WTC11 (cell line): ENCODE measurements at regions not wholly inside any gene's neighbourhood (a gene's known extent, or its start where the extent isn't known, plus 50 kb on each side); places are given as distances from the start of the nearest gene placed in this dataset.

Source experiments
- ATAC-seq: fragments of 200-7000 bp; cut with Tn5 transposase; 2 replicates; pipeline ENCODE4 v1.10.0; 2021; ENCODE audit warnings: mild to moderate bottlenecking, moderate library complexity
- CTCF ChIA-PET: fragments of 300-600 bp; sonication (Branson Sonifier 250); formaldehyde crosslinking; loops from one replicate; lab custom pipeline; 2021; ENCODE audit warnings: antibody characterized with exemption; lab: Charles Lee
- POLR2A ChIA-PET: fragments of 350-600 bp; sonication (Branson Sonifier 250); formaldehyde crosslinking; loops from one replicate; lab custom pipeline; 2021; ENCODE audit warnings: antibody characterized with exemption; lab: Charles Lee
- DNase-seq: peaks from one replicate; pipeline ENCODE4 v3.0.0; 2021; ENCODE audit warnings: low spot score
- H3K27ac Mint-ChIP-seq: 2 replicates; pipeline ENCODE4 v1.8.0; 2021; ENCODE audit warnings: mixed read lengths
- H3K27me3 Mint-ChIP-seq: 2 replicates; pipeline ENCODE4 v1.8.0; 2021; ENCODE audit warnings: low read depth, mild to moderate bottlenecking, moderate library complexity, mixed read lengths
- H3K36me3 Mint-ChIP-seq: 2 replicates; pipeline ENCODE4 v1.8.0; 2021; ENCODE audit warnings: mixed read lengths
- H3K4me1 Mint-ChIP-seq: 2 replicates; pipeline ENCODE4 v1.8.0; 2022; ENCODE audit warnings: mixed read lengths
- H3K4me3 Mint-ChIP-seq: 2 replicates; pipeline ENCODE4 v1.8.0; 2021; ENCODE audit warnings: mild to moderate bottlenecking, moderate library complexity, mixed read lengths
- H3K9me3 Mint-ChIP-seq: 2 replicates; pipeline ENCODE4 v1.8.0; 2021; ENCODE audit warnings: mixed read lengths
- CREM ChIP-seq: sonication (generic); formaldehyde crosslinking; IDR thresholded peaks from 2 replicates; pipeline ENCODE4 v1.8.1; 2022; ENCODE audit warnings: mild to moderate bottlenecking, missing genetic modification reagents, moderate library complexity
- ESRRA ChIP-seq: sonication (generic); formaldehyde crosslinking; IDR thresholded peaks from 2 replicates; pipeline ENCODE4 v1.8.1; 2022; ENCODE audit warnings: mild to moderate bottlenecking, missing genetic modification reagents, borderline replicate concordance
- FOXJ3 ChIP-seq: sonication (generic); formaldehyde crosslinking; IDR thresholded peaks from 2 replicates; pipeline ENCODE4 v1.9.0; 2021; ENCODE audit warnings: missing genetic modification reagents, mild to moderate bottlenecking, borderline replicate concordance
- GABPB1 ChIP-seq: sonication (generic); formaldehyde crosslinking; IDR thresholded peaks from 2 replicates; pipeline ENCODE4 v1.8.1; 2023; ENCODE audit warnings: mild to moderate bottlenecking, missing genetic modification reagents
- GRHL2 ChIP-seq: fragments of 250-450 bp; sonication (Bioruptor Pico); IDR thresholded peaks from 2 replicates; pipeline ENCODE4 v1.8.0; 2022; ENCODE audit warnings: mild to moderate bottlenecking, moderate library complexity; ENCODE audit not compliant: insufficient replicate concordance, severe bottlenecking
- MYBL2 ChIP-seq: sonication (generic); formaldehyde crosslinking; IDR thresholded peaks from 2 replicates; pipeline ENCODE4 v1.8.1; 2023; ENCODE audit warnings: mild to moderate bottlenecking, moderate library complexity, missing genetic modification reagents
- NR1H2 ChIP-seq: sonication (generic); formaldehyde crosslinking; IDR thresholded peaks from 2 replicates; pipeline ENCODE4 v1.9.0; 2021; ENCODE audit warnings: mild to moderate bottlenecking, moderate library complexity, missing genetic modification reagents
- OVOL2 ChIP-seq: fragments of 250-450 bp; sonication (Bioruptor Pico); IDR thresholded peaks from 2 replicates; pipeline ENCODE4 v1.9.0; 2021; ENCODE audit warnings: mild to moderate bottlenecking, borderline replicate concordance
- PRRX2 ChIP-seq: fragments of 250-450 bp; sonication (Bioruptor Pico); IDR thresholded peaks from 2 replicates; pipeline ENCODE4 v1.8.0; 2021; ENCODE audit warnings: mild to moderate bottlenecking
- TCF7 ChIP-seq: sonication (generic); formaldehyde crosslinking; IDR thresholded peaks from 2 replicates; pipeline ENCODE4 v1.8.0; 2022; ENCODE audit warnings: mild to moderate bottlenecking, low read depth, missing genetic modification reagents, moderate library complexity
- ZBTB21 ChIP-seq: sonication (generic); formaldehyde crosslinking; IDR thresholded peaks from 2 replicates; pipeline ENCODE4 v1.8.1; 2023; ENCODE audit warnings: mild to moderate bottlenecking, missing genetic modification reagents, borderline replicate concordance
- ZNF138 ChIP-seq: sonication (generic); formaldehyde crosslinking; conservative IDR thresholded peaks from 2 replicates; pipeline ENCODE4 v1.8.1; 2022; ENCODE audit warnings: mild to moderate bottlenecking, moderate library complexity, missing genetic modification reagents
- TF ChIP-seq, protein P1 (sequence below): sonication (generic); formaldehyde crosslinking; IDR thresholded peaks from 2 replicates; pipeline ENCODE4 v1.8.0; 2023; ENCODE audit warnings: missing genetic modification reagents, mild to moderate bottlenecking, borderline replicate concordance
- TF ChIP-seq, protein P2 (sequence below): fragments of 200-600 bp; IDR thresholded peaks from 2 replicates; pipeline ENCODE4 v1.8.0; 2022; ENCODE audit warnings: antibody characterized with exemption
- TF ChIP-seq, protein P3 (sequence below): sonication (generic); formaldehyde crosslinking; conservative IDR thresholded peaks from 2 replicates; pipeline ENCODE4 v1.8.1; 2023; ENCODE audit warnings: mild to moderate bottlenecking, low read depth, missing genetic modification reagents, moderate library complexity
- TF ChIP-seq, protein P4 (sequence below): sonication (generic); formaldehyde crosslinking; IDR thresholded peaks from 2 replicates; pipeline ENCODE4 v1.8.0; 2022; ENCODE audit warnings: mild to moderate bottlenecking, missing genetic modification reagents
- TF ChIP-seq, protein P5 (sequence below): sonication (generic); formaldehyde crosslinking; IDR thresholded peaks from 2 replicates; pipeline ENCODE4 v1.8.0; 2022; ENCODE audit warnings: mild to moderate bottlenecking, missing genetic modification reagents
- TF ChIP-seq, protein P6 (sequence below): fragments of 250-450 bp; sonication (Bioruptor Pico); IDR thresholded peaks from 2 replicates; pipeline ENCODE4 v1.8.0; 2021; ENCODE audit warnings: mild to moderate bottlenecking
- TF ChIP-seq, protein P7 (sequence below): sonication (generic); formaldehyde crosslinking; conservative IDR thresholded peaks from 2 replicates; pipeline ENCODE4 v1.8.1; 2022; ENCODE audit warnings: mild to moderate bottlenecking, missing genetic modification reagents
- TF ChIP-seq, protein P8 (sequence below): sonication (generic); formaldehyde crosslinking; IDR thresholded peaks from 2 replicates; pipeline ENCODE4 v1.8.1; 2023; ENCODE audit warnings: mild to moderate bottlenecking, missing genetic modification reagents, moderate library complexity
- TF ChIP-seq, protein P9 (sequence below): sonication (generic); formaldehyde crosslinking; IDR thresholded peaks from 2 replicates; pipeline ENCODE4 v1.8.1; 2022; ENCODE audit warnings: missing genetic modification reagents, borderline replicate concordance

DNA sequence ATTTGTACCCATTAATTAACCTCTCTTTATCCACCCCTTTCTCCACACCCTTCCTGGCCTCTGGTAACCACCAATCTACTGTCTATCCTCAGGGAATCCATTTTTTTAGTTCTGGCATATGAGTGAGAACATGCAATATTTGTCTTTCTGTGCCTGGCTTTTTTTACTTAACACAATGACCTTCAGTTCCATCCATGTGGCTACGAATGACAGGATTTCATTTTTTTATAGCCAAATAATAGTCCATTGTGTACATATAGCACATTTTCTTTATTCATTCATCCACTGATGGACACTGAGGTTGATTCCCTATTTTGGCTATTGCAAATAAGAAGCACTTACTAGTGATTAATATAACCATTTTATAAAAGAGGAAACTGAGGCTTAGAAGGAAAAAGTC lies 109.9 kb upstream of the NANOGP8 start (continued):
- TF ChIP-seq, protein P1, sequence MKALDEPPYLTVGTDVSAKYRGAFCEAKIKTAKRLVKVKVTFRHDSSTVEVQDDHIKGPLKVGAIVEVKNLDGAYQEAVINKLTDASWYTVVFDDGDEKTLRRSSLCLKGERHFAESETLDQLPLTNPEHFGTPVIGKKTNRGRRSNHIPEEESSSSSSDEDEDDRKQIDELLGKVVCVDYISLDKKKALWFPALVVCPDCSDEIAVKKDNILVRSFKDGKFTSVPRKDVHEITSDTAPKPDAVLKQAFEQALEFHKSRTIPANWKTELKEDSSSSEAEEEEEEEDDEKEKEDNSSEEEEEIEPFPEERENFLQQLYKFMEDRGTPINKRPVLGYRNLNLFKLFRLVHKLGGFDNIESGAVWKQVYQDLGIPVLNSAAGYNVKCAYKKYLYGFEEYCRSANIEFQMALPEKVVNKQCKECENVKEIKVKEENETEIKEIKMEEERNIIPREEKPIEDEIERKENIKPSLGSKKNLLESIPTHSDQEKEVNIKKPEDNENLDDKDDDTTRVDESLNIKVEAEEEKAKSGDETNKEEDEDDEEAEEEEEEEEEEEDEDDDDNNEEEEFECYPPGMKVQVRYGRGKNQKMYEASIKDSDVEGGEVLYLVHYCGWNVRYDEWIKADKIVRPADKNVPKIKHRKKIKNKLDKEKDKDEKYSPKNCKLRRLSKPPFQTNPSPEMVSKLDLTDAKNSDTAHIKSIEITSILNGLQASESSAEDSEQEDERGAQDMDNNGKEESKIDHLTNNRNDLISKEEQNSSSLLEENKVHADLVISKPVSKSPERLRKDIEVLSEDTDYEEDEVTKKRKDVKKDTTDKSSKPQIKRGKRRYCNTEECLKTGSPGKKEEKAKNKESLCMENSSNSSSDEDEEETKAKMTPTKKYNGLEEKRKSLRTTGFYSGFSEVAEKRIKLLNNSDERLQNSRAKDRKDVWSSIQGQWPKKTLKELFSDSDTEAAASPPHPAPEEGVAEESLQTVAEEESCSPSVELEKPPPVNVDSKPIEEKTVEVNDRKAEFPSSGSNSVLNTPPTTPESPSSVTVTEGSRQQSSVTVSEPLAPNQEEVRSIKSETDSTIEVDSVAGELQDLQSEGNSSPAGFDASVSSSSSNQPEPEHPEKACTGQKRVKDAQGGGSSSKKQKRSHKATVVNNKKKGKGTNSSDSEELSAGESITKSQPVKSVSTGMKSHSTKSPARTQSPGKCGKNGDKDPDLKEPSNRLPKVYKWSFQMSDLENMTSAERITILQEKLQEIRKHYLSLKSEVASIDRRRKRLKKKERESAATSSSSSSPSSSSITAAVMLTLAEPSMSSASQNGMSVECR (CRISPR knock-in tag) = no peak
- TF ChIP-seq CREM (CRISPR knock-in tag) = no peak
- no peak for TF ChIP-seq FOXJ3
- TF ChIP-seq, protein P2, sequence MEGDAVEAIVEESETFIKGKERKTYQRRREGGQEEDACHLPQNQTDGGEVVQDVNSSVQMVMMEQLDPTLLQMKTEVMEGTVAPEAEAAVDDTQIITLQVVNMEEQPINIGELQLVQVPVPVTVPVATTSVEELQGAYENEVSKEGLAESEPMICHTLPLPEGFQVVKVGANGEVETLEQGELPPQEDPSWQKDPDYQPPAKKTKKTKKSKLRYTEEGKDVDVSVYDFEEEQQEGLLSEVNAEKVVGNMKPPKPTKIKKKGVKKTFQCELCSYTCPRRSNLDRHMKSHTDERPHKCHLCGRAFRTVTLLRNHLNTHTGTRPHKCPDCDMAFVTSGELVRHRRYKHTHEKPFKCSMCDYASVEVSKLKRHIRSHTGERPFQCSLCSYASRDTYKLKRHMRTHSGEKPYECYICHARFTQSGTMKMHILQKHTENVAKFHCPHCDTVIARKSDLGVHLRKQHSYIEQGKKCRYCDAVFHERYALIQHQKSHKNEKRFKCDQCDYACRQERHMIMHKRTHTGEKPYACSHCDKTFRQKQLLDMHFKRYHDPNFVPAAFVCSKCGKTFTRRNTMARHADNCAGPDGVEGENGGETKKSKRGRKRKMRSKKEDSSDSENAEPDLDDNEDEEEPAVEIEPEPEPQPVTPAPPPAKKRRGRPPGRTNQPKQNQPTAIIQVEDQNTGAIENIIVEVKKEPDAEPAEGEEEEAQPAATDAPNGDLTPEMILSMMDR = no peak
- TF ChIP-seq, protein P3, sequence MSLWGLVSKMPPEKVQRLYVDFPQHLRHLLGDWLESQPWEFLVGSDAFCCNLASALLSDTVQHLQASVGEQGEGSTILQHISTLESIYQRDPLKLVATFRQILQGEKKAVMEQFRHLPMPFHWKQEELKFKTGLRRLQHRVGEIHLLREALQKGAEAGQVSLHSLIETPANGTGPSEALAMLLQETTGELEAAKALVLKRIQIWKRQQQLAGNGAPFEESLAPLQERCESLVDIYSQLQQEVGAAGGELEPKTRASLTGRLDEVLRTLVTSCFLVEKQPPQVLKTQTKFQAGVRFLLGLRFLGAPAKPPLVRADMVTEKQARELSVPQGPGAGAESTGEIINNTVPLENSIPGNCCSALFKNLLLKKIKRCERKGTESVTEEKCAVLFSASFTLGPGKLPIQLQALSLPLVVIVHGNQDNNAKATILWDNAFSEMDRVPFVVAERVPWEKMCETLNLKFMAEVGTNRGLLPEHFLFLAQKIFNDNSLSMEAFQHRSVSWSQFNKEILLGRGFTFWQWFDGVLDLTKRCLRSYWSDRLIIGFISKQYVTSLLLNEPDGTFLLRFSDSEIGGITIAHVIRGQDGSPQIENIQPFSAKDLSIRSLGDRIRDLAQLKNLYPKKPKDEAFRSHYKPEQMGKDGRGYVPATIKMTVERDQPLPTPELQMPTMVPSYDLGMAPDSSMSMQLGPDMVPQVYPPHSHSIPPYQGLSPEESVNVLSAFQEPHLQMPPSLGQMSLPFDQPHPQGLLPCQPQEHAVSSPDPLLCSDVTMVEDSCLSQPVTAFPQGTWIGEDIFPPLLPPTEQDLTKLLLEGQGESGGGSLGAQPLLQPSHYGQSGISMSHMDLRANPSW (CRISPR knock-in tag) = no peak
- TF ChIP-seq MYBL2 (CRISPR knock-in tag) = no peak
- TF ChIP-seq ZNF138 (CRISPR knock-in tag) = no peak
- TF ChIP-seq, protein P4, sequence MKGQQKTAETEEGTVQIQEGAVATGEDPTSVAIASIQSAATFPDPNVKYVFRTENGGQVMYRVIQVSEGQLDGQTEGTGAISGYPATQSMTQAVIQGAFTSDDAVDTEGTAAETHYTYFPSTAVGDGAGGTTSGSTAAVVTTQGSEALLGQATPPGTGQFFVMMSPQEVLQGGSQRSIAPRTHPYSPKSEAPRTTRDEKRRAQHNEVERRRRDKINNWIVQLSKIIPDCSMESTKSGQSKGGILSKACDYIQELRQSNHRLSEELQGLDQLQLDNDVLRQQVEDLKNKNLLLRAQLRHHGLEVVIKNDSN (CRISPR knock-in tag) = no peak
- no peak for TF ChIP-seq NR1H2 (CRISPR knock-in tag)

DNA sequence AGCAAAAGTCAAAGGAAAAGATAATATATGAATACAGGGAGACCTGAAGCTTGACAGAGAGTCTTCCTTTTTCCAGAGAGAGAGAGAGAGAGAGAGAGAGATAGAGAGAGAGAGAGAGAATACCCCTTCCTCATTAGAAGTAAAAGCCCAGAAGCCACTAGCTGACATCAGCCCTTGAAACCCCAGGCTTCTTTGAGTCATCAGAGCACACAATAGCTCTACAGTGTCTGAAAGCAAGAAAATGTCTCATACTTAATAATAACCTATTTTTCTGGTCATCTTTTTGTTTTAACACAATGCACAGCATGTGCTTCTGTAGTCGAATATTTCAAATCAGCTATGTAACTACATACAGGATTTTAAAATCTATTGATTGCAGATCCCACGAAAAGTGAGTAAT lies 109.2 kb upstream of the NANOGP8 start:
- ChIA-PET CTCF (no interaction called here), POLR2A (no interaction called here)
- peaks cover 38% of the 10 kb centered on the region for H3K36me3 Mint-ChIP-seq
- peaks cover 7% of the 10 kb centered on the region; the same call in 1 of the 2 replicates for H3K27me3 Mint-ChIP-seq
- H3K4me3 Mint-ChIP-seq = no peak overlapping the region
- no peak overlapping the region for H3K27ac Mint-ChIP-seq
- H3K9me3 Mint-ChIP-seq = peaks cover 43% of the 10 kb centered on the region
- no peak for ATAC-seq
- H3K4me1 Mint-ChIP-seq = peaks cover 39% of the 10 kb centered on the region
- DNase-seq = no peak
- no peak for TF ChIP-seq GRHL2 (CRISPR knock-in tag)
- TF ChIP-seq NR1H2 (CRISPR knock-in tag) = no peak
- no peak for TF ChIP-seq ESRRA (CRISPR knock-in tag)
- no peak for TF ChIP-seq ZBTB21 (CRISPR knock-in tag)
- TF ChIP-seq GABPB1 (CRISPR knock-in tag) = no peak
- TF ChIP-seq PRRX2 (CRISPR knock-in tag) = no peak
- TF ChIP-seq, protein P5, sequence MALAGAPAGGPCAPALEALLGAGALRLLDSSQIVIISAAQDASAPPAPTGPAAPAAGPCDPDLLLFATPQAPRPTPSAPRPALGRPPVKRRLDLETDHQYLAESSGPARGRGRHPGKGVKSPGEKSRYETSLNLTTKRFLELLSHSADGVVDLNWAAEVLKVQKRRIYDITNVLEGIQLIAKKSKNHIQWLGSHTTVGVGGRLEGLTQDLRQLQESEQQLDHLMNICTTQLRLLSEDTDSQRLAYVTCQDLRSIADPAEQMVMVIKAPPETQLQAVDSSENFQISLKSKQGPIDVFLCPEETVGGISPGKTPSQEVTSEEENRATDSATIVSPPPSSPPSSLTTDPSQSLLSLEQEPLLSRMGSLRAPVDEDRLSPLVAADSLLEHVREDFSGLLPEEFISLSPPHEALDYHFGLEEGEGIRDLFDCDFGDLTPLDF = no peak
- TF ChIP-seq, protein P6, sequence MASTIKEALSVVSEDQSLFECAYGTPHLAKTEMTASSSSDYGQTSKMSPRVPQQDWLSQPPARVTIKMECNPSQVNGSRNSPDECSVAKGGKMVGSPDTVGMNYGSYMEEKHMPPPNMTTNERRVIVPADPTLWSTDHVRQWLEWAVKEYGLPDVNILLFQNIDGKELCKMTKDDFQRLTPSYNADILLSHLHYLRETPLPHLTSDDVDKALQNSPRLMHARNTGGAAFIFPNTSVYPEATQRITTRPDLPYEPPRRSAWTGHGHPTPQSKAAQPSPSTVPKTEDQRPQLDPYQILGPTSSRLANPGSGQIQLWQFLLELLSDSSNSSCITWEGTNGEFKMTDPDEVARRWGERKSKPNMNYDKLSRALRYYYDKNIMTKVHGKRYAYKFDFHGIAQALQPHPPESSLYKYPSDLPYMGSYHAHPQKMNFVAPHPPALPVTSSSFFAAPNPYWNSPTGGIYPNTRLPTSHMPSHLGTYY = no peak
- TF ChIP-seq, protein P7, sequence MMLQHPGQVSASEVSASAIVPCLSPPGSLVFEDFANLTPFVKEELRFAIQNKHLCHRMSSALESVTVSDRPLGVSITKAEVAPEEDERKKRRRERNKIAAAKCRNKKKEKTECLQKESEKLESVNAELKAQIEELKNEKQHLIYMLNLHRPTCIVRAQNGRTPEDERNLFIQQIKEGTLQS (CRISPR knock-in tag) = no peak
- TF ChIP-seq OVOL2 (CRISPR knock-in tag) = no peak
- TF ChIP-seq, protein P8, sequence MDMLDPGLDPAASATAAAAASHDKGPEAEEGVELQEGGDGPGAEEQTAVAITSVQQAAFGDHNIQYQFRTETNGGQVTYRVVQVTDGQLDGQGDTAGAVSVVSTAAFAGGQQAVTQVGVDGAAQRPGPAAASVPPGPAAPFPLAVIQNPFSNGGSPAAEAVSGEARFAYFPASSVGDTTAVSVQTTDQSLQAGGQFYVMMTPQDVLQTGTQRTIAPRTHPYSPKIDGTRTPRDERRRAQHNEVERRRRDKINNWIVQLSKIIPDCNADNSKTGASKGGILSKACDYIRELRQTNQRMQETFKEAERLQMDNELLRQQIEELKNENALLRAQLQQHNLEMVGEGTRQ = no peak
- TF ChIP-seq, protein P9, sequence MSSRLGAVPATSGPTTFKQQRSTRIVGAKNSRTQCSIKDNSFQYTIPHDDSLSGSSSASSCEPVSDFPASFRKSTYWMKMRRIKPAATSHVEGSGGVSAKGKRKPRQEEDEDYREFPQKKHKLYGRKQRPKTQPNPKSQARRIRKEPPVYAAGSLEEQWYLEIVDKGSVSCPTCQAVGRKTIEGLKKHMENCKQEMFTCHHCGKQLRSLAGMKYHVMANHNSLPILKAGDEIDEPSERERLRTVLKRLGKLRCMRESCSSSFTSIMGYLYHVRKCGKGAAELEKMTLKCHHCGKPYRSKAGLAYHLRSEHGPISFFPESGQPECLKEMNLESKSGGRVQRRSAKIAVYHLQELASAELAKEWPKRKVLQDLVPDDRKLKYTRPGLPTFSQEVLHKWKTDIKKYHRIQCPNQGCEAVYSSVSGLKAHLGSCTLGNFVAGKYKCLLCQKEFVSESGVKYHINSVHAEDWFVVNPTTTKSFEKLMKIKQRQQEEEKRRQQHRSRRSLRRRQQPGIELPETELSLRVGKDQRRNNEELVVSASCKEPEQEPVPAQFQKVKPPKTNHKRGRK (CRISPR knock-in tag) = no peak
- TF ChIP-seq TCF7 (CRISPR knock-in tag) = no peak
